Stimulated activated CD8-positive, alpha-beta memory T cell treated with anti-CD3 and anti-CD28 coated beads, Interleukin-7, amount 100 ng/mL, for 24 hours (primary cell): ENCODE measurements at regions not wholly inside any gene's neighbourhood (a gene's known extent, or its start where the extent isn't known, plus 50 kb on each side); places are given as distances from the start of the nearest gene placed in this dataset.
"Not testable (repeated sequence)": the region's sequence is repeated elsewhere in the genome, so short reads cannot be mapped to it uniquely, and the experiment has no call there.

Source experiments
- DNase-seq: peaks from one replicate; pipeline ENCODE4 v3.0.0-alpha.2; 2020; ENCODE audit warnings: low read depth

- DNase-seq, result no peak
Measured at GRCh38 chr2:207328944-207329386, 163.2 kb upstream of the KLF7 start.

GRCh38 chr2:207330912-207331311 is 165.2 kb upstream of the KLF7 start:
- no peak for DNase-seq

GRCh38 chr2:207331674-207332073 is 165.9 kb upstream of the KLF7 start:
- no peak for DNase-seq

GRCh38 chr2:207332480-207333212 is 166.9 kb upstream of the KLF7 start:
- DNase-seq, result no peak

- no peak for DNase-seq
Measured at GRCh38 chr2:207333599-207334300, 168.0 kb upstream of the KLF7 start.

DNA sequence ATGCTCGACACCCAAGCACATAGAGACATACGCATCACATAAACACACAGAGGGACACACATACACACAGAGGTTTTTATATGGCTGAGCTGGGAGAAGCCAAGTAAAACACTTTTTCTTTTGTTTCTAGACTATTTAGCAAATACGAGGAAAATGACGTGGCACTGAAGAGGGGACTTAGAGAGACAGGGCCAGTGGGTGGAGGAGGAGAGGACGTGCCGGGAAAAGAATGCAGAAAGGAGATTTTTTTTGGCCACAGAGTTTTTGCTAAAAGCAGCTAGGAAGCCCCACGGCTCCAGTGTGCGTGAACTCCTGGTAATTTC is 168.5 kb upstream of the KLF7 start:
- no peak for DNase-seq

- no peak for DNase-seq
Measured at GRCh38 chr2:207334624-207335371, 169.1 kb upstream of the KLF7 start.

DNA sequence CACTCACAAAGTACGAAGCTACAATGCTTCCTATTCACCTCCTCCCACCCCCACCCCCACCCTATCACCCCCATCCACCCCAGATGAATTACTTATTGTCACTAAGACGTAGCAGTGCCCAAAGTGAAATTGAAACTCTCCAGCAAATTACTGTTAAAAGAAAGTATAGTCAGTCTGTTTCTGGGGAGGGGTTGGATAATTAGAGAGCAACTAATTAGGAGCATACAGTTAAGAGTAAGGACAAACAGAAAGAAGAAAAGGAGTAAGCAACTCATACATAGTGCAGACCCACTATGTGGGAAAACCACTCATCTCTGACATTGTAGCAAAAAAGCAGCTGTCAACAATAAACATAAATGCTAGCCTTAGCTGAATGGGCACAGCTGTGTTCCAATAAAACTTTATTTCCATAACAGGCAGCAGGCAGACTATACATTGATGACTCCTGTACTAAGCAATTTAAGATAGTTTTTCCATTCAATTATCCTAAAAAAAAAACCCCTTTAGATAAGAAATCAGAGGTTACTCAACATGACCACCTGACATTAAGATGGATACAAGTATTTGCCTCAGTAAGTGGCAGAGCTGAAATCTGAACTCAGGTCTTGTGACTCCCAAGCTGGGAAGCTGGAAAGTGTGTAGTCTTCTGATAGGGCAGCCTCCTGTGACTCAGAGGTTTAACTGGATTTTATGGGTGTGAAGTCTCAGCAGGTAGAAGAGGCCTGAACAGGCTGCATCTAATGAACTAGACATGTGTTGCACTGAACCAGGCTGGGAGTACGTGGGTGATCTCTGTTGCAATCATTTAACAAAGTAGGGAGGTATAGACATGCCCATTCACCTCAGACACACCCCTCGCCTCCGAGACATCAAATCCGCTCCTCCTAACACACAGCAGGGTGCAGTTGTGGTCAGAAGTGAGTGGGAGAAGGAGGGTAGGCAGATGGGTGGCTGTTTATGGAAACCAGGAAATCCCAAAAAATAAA is 171.8 kb upstream of the KLF7 start:
- DNase-seq, result no peak

DNA sequence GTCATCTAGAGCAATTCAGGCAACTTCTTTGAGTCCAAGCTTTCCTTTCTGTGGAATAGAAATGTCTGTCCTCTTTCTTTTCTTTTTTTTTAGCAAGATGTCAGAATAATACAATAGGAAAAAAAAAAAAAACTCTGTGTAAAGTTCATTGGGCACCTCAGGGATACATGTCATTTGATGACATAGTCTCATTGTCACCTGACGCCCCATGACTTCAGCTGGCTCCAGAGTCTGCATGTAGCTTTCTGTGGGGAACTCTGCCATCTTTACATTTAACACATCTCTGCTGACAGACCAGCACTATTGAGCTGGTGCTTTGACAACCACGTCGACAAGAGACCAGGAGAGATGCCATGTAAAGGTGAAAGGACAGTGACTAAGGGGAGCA is 172.5 kb upstream of the KLF7 start:
- no peak for DNase-seq

DNA sequence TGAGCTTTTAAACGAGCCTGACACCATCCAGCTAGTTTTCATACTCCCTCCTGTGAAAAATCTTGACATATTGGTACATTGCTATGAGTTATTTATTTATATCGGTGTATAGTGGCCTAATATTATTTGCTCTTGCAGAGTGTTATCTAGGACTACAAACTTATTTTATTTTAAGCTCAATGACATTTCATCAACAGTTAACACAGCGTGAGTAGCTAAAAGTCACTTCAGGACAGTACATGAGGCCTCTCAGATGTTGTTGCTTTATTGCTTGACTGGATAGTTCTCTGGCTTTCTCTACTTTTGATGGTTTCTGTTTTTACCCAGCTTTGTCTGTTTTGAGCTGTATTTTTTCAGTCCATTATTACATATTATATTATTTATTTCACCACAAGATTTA is 172.9 kb upstream of the KLF7 start:
- DNase-seq, result no peak

DNA sequence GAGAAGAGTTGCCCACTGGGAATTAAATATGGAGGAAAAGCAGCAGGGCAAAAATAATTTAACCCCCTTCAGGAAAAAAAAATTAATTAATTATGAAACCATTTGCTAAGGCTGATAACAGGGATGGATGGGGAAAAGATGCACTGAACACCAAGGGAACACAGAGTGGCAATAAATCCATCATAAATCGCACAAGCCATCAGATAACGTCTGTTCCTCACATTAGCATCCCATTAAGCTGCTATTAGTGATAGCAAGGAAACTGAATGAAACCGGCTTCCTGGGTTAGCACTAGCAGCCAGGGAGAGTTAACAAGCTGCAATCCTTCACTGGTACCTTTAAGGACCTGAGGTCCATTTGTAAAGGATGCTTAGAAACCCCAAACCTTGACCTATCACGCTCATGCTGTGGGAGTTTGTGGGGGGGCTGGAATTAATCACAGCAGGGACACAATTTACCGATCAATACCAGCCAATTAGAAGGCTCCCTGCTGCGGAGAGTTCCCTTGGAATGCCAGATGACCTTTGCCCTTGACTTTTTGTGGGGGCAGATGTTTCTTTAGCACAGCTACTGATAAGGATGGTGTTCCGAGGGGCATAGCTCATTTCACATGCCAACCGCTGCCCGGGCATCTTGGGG is 175.5 kb upstream of the KLF7 start:
- no peak for DNase-seq

DNA sequence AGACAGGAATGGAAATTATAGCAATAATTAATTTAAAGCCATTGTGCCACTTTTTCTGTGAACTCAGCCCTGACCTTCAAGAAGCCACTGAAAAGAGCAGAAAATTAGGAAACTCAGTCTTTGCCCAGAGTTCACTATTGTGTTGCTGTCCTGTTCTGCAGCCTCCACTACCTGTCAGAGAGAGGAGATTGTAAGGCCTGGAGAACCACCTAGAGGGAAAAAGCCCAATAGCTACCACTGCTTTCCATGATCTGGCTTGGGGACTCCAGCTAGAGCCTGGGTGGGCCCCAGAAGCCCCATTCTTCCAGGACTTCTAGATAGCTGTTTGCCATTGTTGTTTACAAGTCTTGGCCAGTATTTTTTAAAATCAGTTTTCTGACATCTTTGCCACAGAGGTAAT is 176.1 kb upstream of the KLF7 start:
- no peak for DNase-seq

DNA sequence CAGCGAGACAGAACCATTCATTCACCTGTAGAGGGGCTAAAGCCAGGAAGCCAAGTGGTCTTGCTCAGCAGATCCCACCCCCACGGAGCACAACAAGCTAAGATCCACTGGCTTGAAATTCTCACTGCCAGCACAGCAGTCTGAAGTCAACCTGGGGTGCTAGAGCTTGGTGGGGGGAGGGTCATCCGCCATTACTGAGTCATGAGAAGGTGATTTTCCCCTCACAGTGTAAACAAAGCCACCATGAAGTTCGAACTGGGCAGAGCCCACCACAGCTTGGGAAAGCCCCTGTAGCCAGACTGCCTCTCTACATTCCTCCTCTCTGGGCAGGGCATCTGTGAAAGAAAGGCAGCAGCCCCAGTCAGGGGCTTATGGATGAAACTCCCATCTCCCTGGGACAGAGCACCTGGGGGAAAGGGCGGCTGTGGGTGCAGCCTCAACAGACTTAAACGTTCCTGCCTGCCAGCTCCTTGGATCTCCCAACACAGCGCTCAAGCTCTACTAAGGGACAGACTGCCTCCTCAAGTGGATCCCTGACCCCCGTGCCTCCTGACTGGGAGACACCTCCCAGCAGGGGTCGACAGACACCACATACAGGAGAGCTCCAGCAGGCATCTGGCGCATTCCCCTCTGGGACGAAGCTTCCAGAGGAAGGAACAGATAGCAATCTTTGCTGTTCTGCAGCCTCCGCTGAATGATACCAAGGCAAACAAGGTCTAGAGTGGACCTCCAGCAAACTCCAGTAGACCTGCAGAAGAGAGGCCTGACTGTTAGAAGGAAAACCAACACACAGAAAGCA is 179.0 kb upstream of the KLF7 start:
- DNase-seq, result not testable (repeated sequence)

GRCh38 chr2:207351171-207351570 is 178.6 kb upstream of the CREB1 start:
- DNase-seq, result no peak

- no peak for DNase-seq
Measured at GRCh38 chr2:207352978-207353671, 176.6 kb upstream of the CREB1 start.

DNA sequence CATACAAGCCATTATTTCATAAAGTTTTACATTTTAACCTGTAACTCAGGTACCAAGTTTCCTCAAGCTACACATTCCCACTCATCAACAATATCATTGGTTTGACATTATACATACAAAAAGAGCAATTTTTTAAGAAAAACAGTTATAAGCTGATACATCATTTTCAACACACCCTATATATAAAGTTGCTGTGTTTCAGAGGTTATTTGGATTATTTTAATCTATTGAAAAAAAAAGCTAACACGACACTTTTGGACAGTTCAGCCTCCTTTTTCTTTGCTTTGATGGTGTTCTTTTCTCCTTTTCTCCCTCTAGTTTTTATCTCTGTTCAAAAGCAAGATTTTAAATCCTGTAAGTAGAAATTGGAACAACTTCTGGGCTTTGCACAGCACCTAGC is 175.9 kb upstream of the CREB1 start:
- DNase-seq, result no peak

DNA sequence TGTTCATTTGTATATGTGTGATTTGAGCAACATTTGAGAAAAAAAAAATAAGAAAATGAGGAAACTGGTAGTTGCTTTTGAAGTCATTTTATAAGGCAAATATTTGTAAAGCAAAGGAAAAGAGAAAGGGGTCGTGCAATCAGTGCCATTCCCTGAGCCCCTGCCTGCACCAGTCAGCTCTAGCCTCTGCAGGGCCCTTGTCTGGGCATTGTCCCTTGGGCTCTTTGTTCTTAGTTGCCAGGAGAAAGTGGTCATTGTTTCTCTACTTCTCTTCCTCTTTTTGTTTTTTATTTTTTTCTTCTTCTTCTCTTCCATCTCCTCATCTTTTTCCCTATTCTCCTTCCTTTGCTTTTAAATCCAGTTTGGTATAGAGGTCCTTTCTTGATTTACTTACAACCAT is 175.3 kb upstream of the CREB1 start:
- DNase-seq, result no peak

- DNase-seq, result no peak
Measured at GRCh38 chr2:207356567-207356966, 173.2 kb upstream of the CREB1 start.

- no peak for DNase-seq
Measured at GRCh38 chr2:207357216-207357615, 172.5 kb upstream of the CREB1 start.

DNA sequence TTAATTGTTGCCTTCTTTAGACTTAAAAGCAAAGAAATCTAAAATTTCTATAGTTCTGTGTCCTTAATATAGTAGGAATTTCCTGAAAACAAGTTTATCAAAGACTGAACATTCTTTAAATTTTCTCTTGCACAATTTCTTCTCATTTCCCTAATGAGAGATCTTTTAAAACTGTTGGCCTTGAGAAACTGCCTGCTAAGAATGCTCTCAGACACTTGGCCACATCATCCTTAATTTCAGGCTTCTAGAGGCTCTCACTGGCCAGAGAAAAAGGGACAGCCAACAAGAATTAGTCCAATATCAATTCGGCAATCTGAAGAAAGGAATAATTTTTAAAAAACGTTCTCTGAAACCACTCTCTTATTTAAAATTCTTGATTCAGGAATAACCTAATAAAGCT is 167.0 kb upstream of the CREB1 start:
- no peak for DNase-seq
